ENCODE measurements at regions not wholly inside any gene's neighbourhood (a gene's known extent, or its start where the extent isn't known, plus 50 kb on each side); places are given as distances from the start of the nearest gene placed in this dataset.

- Histone ChIP-seq H3K4me1 (ENCODE audit: control insufficient read depth in 4 of 4, insufficient read depth in 4 of 4, low read length in 3 of 4) (no peaks in the 10 kb centered on the region), H3K36me3 (ENCODE audit: control insufficient read depth in 4 of 4, insufficient read depth in 3 of 4, low read depth in 1 of 4, low read length in 3 of 4) (no peaks in the 10 kb centered on the region), H3K9me3 (ENCODE audit: control insufficient read depth in 4 of 4, low read length in 3 of 4) (no peaks in the 10 kb centered on the region), H3K27me3 (ENCODE audit: control insufficient read depth in 4 of 4, insufficient read depth in 4 of 4, low read length in 3 of 4) (no peaks in the 10 kb centered on the region), H3K27ac (ENCODE audit: low read depth in 1 of 2, low read length in 2 of 2) (no peak overlapping the region), H3K4me3 (ENCODE audit: low read depth in 1 of 3, low read length in 3 of 3) (no peak overlapping the region), H3K9ac (ENCODE audit: low read depth in 1 of 2, low read length in 2 of 2) (no peak overlapping the region)
- WGBS, result 58% methylated on average over 4 of the region's 4 CpGs
- TF ChIP-seq CTCF (IDR thresholded peaks at IDR 0.05; ENCODE audit: low read depth, low read length, missing input control) (no peak), FOXA1 (IDR thresholded peaks at IDR 0.05) (no peak), HNF4G (IDR thresholded peaks at IDR 0.05) (no peak), TAF1 (conservative IDR thresholded peaks at IDR 0.05) (no peak), YY1 (IDR thresholded peaks at IDR 0.05) (no peak), RAD21 (IDR thresholded peaks at IDR 0.05) (no peak), SP1 (IDR thresholded peaks at IDR 0.05) (no peak)
- TF ChIP-seq, protein P1, sequence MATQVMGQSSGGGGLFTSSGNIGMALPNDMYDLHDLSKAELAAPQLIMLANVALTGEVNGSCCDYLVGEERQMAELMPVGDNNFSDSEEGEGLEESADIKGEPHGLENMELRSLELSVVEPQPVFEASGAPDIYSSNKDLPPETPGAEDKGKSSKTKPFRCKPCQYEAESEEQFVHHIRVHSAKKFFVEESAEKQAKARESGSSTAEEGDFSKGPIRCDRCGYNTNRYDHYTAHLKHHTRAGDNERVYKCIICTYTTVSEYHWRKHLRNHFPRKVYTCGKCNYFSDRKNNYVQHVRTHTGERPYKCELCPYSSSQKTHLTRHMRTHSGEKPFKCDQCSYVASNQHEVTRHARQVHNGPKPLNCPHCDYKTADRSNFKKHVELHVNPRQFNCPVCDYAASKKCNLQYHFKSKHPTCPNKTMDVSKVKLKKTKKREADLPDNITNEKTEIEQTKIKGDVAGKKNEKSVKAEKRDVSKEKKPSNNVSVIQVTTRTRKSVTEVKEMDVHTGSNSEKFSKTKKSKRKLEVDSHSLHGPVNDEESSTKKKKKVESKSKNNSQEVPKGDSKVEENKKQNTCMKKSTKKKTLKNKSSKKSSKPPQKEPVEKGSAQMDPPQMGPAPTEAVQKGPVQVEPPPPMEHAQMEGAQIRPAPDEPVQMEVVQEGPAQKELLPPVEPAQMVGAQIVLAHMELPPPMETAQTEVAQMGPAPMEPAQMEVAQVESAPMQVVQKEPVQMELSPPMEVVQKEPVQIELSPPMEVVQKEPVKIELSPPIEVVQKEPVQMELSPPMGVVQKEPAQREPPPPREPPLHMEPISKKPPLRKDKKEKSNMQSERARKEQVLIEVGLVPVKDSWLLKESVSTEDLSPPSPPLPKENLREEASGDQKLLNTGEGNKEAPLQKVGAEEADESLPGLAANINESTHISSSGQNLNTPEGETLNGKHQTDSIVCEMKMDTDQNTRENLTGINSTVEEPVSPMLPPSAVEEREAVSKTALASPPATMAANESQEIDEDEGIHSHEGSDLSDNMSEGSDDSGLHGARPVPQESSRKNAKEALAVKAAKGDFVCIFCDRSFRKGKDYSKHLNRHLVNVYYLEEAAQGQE (IDR thresholded peaks at IDR 0.05), result no peak
- DNase-seq (ENCODE audit: low spot score), result no peak
These were observed 114.1 kb downstream of the GLUD2 start for GRCh38 chrX:121161501-121161933.

DNA sequence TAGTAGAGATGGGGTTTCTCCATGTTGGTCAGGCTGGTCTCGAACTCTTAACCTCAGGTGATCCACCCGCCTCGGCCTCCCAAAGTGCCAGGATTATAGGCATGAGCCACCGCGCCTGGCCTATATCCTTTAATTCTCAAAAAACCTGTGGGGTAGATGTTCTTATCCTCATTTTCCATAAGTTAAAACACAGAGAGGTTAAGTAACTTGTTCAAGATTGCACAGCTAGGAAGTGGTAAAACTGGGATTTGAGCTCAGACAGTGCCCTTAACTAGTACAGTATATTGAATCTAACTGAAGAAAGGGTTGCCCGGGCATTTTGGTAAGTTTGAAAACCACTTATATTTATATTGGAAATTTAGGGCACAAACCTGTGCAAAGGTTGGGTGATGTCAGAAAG lies 116.0 kb downstream of the GLUD2 start:
- Histone ChIP-seq H3K4me1 (ENCODE audit: control insufficient read depth in 4 of 4, insufficient read depth in 4 of 4, low read length in 3 of 4) (no peaks in the 10 kb centered on the region), H3K9ac (ENCODE audit: low read depth in 1 of 2, low read length in 2 of 2) (no peak overlapping the region), H3K27ac (ENCODE audit: low read depth in 1 of 2, low read length in 2 of 2) (no peak overlapping the region), H3K4me3 (ENCODE audit: low read depth in 1 of 3, low read length in 3 of 3) (no peak overlapping the region), H3K9me3 (ENCODE audit: control insufficient read depth in 4 of 4, low read length in 3 of 4) (no peaks in the 10 kb centered on the region), H3K27me3 (ENCODE audit: control insufficient read depth in 4 of 4, insufficient read depth in 4 of 4, low read length in 3 of 4) (no peaks in the 10 kb centered on the region), H3K36me3 (ENCODE audit: control insufficient read depth in 4 of 4, insufficient read depth in 3 of 4, low read depth in 1 of 4, low read length in 3 of 4) (no peaks in the 10 kb centered on the region)
- DNase-seq (ENCODE audit: low spot score), result no peak
- 98% methylated on average over 6 of the region's 6 CpGs for WGBS
- no peak for TF ChIP-seq ATF3 (IDR thresholded peaks at IDR 0.05)
- TF ChIP-seq MAX (IDR thresholded peaks at IDR 0.05), result no peak
- no peak for TF ChIP-seq FOXA2 (IDR thresholded peaks at IDR 0.05)
- no peak for TF ChIP-seq EGR1 (IDR thresholded peaks at IDR 0.05; ENCODE audit: low read depth in 2 of 2)

DNA sequence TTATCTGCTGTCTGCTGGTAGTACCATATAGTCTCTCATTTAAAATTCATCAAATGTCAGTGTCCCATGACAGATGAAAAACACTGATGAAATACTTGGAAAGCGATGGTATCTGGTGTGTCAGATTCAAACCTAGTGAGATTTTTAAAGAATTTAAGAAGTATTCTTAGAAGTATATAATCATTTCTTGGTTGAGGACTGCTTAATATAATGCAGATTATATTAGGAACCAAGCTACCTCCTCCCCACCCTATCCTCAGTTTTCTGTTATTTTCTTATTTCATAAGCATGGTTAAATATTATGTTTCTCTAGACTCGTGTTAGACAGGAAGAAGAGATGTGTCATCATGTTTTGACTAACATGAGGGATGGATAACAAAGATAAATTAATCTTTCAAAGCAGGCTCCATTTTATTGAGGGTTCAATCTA lies 118.5 kb downstream of the GLUD2 start:
- no peak for DNase-seq (ENCODE audit: low spot score)
- H3K27me3 ChIP-seq (ENCODE audit: control insufficient read depth in 4 of 4, insufficient read depth in 4 of 4, low read length in 3 of 4), result no peaks in the 10 kb centered on the region
- no peak overlapping the region for H3K4me3 ChIP-seq (ENCODE audit: low read depth in 1 of 3, low read length in 3 of 3)
- no peaks in the 10 kb centered on the region for H3K9me3 ChIP-seq (ENCODE audit: control insufficient read depth in 4 of 4, low read length in 3 of 4)
- no peaks in the 10 kb centered on the region for H3K36me3 ChIP-seq (ENCODE audit: control insufficient read depth in 4 of 4, insufficient read depth in 3 of 4, low read depth in 1 of 4, low read length in 3 of 4)
- TF ChIP-seq EGR1 (IDR thresholded peaks at IDR 0.05; ENCODE audit: low read depth in 2 of 2), result no peak
- TF ChIP-seq, protein P1 (IDR thresholded peaks at IDR 0.05), result no peak
- H3K27ac ChIP-seq (ENCODE audit: low read depth in 1 of 2, low read length in 2 of 2), result no peak overlapping the region
- 62% methylated on average over 2 of the region's 2 CpGs for WGBS
- no peaks in the 10 kb centered on the region for H3K4me1 ChIP-seq (ENCODE audit: control insufficient read depth in 4 of 4, insufficient read depth in 4 of 4, low read length in 3 of 4)
- H3K9ac ChIP-seq (ENCODE audit: low read depth in 1 of 2, low read length in 2 of 2), result no peak overlapping the region
